ENCODE measurements at regions not wholly inside any gene's neighbourhood (a gene's known extent, or its start where the extent isn't known, plus 50 kb on each side); places are given as distances from the start of the nearest gene placed in this dataset.

GRCh38 chr3:178480795-178481194 lies 55.4 kb upstream of the KCNMB2 start:
- TF ChIP-seq CTCF (IDR thresholded peaks at IDR 0.05; ENCODE audit: extremely low read depth in 1 of 2, insufficient read depth in 1 of 2, low read depth in 1 of 2, low read length in 2 of 2), result no peak
- no peak for TF ChIP-seq POLR2AphosphoS5 (IDR thresholded peaks at IDR 0.05; ENCODE audit: insufficient read depth, low read depth, low read length)
- no peak for TF ChIP-seq JUN (IDR thresholded peaks at IDR 0.05; ENCODE audit: borderline replicate concordance, insufficient read depth, insufficient read length, low read depth)
- no peak for TF ChIP-seq EZH2 (IDR thresholded peaks at IDR 0.05; ENCODE audit: borderline replicate concordance, low read depth, low read length, severe bottlenecking)
- TF ChIP-seq POLR2A (IDR thresholded peaks at IDR 0.05; ENCODE audit: low read depth, low read length), result no peak
- TF ChIP-seq MAX (IDR thresholded peaks at IDR 0.05; ENCODE audit: insufficient read depth, insufficient read length), result no peak
- TF ChIP-seq FOS (IDR thresholded peaks at IDR 0.05; ENCODE audit: borderline replicate concordance, insufficient read depth, low read length), result no peak
- TF ChIP-seq MYC (IDR thresholded peaks at IDR 0.05; ENCODE audit: low read depth, low read length), result no peak
